HK-2 (cell line): ENCODE measurements at regions not wholly inside any gene's neighbourhood (a gene's known extent, or its start where the extent isn't known, plus 50 kb on each side); places are given as distances from the start of the nearest gene placed in this dataset.
A peak's percentile ranks its signal among the peaks of the same experiment; 100 is the strongest.

Experiments
- DNase-seq: peaks from one replicate; pipeline ENCODE4 v3.0.0-alpha.2; 2018; ENCODE audit not compliant: unreplicated experiment

GRCh38 chr2:191738003-191738402 is 60.1 kb downstream of the NABP1 start:
- no peak for DNase-seq

- no peak for DNase-seq
Measured at GRCh38 chr2:191738667-191739066, 60.7 kb downstream of the NABP1 start.

- no peak for DNase-seq
Measured at GRCh38 chr2:191739194-191739593, 61.3 kb downstream of the NABP1 start.

GRCh38 chr2:191740016-191740419 is 62.1 kb downstream of the NABP1 start:
- DNase-seq, result no peak

- no peak for DNase-seq
Measured at GRCh38 chr2:191740759-191741158, 62.8 kb downstream of the NABP1 start.

DNA sequence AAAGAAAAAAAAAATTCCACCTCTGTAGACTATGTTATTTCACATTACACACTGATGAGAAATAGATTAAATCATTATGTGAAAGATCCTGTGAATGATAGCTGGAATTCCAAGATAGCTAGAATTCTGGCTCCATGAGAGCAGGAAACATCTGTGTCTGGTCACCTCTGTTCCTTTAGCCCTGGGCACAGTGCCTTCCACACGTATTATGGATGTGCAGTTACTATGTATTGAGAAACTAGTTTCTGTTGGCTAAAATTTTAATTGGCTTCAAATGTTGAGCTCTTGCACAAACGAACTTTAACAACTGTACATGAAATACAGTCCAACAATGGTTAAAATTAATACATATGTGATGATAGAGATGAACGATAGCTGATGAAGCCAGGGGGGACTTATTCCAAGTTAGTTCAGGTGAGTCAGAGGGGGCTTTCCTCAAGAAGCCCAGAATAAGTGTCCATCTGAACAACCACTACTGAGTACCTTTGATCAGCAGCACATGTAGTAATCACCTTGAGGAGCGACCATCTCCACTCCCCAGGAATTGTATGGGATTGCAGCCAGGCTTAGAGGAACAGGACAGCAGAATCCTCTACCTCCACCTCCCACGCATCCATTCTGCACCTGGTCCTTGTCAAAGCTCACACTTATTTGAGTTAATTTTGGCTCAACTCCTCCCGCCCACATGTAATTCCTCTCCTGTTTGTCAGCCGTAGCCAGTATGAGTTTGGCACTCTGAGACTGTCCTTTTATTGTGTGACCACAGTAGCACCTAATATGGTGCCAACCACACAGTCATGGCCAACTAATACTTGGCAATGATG is 68.6 kb downstream of the NABP1 start:
- no peak for DNase-seq

DNA sequence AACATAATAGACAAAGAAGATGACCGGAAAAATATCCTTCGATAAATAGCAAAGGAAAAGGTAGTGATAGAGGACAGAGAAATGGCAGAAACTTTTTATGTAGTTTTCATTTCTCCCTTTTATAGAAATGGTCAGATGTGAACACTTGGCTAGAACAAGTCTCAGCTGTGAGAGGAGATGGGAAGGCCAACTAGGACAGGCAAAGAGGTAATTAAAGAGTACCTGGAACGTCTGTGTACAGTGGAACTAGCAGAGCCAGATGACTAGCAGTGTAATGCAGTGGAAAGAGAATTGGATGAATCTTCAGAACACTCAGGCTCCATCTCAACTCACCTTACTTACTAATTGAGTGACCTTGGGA is 69.2 kb downstream of the NABP1 start:
- no peak for DNase-seq

DNA sequence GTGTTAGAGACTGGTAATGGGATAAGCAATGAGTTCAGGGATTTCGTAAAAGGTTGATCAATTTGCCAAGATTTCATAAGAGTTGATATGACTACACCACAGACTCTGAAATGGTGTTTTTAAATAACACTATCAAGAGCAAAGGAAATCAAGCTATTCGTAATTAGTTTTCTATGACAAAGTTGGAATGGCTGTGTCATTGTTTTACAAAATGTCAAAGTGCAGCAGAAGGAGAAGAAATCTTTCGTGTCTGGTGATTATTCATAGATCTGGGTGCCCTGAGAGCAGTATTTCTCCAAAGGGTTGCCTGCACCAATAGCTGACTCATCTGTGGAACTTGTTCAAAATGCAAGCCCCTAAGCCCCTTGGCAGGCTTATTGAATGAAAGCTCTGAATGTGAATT is 70.1 kb downstream of the NABP1 start:
- no peak for DNase-seq

- DNase-seq, result no peak
Measured at GRCh38 chr2:191748528-191749180, 70.7 kb downstream of the NABP1 start.

DNA sequence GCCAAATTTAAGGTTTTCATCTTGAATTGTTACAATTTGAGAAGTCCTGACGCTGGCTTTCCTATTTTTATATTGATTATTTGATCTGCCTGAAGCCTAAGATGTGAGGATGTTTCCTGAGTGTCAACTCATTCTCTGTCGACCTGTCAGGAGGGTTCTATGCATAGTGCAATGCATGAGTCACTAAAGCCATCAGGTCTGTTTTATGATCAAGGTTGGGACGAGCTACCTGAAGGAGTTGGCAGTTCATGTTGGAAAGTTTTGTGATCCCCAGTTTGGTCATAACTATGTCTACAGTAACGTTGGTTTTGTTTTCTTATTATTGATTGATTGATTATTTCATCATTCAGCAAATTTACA is 71.2 kb downstream of the NABP1 start:
- DNase-seq, result no peak

- no peak for DNase-seq
Measured at GRCh38 chr2:191754103-191754502, 76.2 kb downstream of the NABP1 start.

- DNase-seq, result no peak
Measured at GRCh38 chr2:191756761-191757160, 78.8 kb downstream of the NABP1 start.

DNA sequence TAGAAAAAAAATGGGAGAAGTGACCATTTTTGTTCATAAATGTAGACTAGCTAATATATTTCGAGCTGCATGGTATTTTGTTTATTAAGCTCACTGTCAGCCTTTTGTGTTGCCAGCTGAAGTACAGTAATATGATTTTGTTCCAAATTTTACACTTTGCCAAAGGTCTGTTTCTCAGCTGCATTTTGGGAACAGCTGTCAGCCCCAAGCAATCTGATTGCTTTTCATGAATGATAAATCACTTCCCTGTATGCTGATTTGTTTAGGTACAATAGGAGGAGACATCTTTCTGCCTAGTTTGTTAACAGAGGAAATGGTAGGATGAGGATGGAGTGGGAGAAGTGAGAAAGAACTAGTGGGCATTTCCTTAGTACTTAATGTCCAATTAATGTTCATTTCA is 79.3 kb downstream of the NABP1 start:
- DNase-seq, result no peak

DNA sequence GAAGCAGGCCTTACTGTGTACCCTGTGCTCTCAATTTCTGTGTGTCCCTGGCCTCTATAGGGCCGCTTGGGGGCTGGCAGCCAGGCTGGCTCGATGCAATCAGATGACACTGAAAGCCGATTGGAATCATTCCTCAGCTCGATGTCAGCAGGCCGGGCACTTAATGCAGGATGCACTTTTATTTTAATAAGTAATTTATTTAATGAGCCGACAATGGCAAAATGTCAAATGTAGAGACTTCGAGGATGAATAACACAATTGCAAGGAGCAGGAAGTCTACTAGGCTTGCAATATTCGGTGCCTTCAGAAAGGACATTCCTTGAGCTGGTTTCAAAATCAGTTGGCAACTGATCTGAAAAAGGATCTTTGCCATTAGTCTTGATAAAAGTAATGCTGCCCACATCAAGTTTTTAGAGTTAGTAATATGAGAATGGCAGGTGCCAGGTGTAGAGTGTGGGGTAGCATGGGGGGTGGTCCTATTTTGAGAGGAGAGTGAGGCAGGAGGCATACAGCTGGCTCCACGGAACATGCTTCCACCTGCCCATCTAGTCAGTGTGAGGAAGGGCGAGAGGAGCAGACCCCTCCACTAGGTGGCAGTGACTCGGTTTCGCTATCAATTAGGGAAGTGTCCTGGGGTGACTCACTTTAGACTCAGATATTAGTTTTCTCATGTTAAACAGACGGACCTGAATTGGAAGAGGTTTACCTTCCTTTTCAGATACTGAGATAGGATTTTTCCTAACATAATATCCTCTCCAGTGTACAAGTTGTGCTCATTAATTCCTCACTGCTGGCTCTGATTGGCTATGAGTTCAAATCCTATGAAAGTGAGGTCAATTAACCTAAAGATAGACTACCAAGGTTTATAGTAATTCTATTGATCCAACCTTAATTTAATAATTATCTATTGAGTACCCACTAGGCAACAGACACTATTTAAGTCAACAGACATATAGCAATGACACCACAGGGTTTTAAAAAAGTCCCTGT is 80.9 kb downstream of the NABP1 start:
- DNase-seq, result peak; percentile 65

- no peak for DNase-seq
Measured at GRCh38 chr2:191759680-191760079, 81.7 kb downstream of the NABP1 start.

DNA sequence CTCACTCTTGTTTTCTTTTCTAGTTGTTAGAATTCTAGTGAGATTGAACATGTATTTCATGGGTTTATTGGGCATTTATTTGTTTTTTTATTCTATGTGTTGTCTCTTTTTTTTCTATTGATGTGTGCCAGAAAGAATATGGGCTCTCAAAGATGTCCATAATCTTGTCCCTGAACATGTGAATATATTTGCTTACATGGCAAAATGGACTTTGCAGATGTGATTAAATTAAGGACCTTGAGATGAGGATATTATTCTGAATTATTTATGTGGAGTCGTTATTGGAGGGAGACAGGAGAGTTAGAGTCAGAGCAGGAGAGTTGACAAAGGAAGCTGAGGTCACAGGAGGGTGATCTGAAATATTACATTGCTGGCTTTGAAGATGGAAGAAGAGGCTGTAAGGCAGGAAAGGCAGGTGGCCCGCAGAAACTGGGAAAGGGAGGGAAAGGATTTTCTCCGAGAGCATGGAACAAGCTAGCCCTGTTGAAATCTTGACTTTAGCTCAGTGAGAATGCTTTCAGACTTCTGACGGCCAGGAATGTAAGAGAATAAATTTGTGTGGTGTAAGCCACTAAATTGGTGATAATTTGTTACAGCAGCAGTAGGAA is 82.8 kb downstream of the NABP1 start:
- DNase-seq, result no peak

DNA sequence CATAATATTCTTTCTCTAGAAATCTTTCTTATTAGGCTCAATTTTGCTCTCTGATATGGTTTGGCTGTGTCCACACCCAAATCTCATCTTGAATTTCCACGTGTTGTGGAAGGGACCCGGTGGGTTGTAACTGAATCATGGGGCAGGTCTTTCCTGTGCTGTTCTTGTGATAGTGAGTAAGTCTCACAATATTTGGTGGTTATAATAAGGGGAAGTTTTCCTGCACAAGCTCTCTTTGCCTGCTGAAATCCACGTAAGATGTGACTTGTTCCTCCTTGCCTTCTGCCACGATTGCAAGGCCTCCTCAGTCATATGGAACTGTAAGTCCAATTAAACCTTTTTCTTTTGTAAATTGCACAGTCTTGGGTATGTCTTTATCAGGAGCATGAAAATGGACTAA is 73.8 kb downstream of the CAVIN2 start:
- DNase-seq, result no peak

DNA sequence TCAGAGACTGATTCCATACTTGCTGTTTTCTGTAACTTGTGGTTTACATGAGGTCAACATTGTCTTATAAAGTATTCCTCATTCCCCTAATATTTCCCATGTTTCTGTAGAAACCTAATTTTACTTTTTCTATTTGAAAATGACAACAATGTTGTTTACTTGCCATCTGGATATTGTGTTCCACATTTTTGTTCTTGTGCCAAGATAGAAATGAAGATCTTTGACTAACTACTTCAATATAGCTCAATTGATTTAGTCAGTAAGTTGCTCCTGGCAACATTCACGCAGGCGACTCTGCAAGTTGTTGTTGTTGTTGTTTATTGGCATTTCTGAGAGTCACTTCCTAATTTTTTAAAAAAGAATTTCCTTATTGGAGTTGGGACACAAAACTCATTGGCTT is 69.5 kb downstream of the CAVIN2 start:
- no peak for DNase-seq

GRCh38 chr2:191778041-191778440 is 68.8 kb downstream of the CAVIN2 start:
- no peak for DNase-seq

- no peak for DNase-seq
Measured at GRCh38 chr2:191782351-191782750, 64.5 kb downstream of the CAVIN2 start.

GRCh38 chr2:191783416-191783815 is 63.5 kb downstream of the CAVIN2 start:
- DNase-seq, result no peak
